GM21723 (cell line): ENCODE measurements at regions not wholly inside any gene's neighbourhood (a gene's known extent, or its start where the extent isn't known, plus 50 kb on each side); places are given as distances from the start of the nearest gene placed in this dataset.

ENCODE experiments used
- ATAC-seq: cut with Tn5 transposase; IDR thresholded peaks from one replicate; pipeline ENCODE4 v1.9.1; 2021; ENCODE audit warnings: mild to moderate bottlenecking, moderate library complexity; ENCODE audit not compliant: unreplicated experiment

DNA sequence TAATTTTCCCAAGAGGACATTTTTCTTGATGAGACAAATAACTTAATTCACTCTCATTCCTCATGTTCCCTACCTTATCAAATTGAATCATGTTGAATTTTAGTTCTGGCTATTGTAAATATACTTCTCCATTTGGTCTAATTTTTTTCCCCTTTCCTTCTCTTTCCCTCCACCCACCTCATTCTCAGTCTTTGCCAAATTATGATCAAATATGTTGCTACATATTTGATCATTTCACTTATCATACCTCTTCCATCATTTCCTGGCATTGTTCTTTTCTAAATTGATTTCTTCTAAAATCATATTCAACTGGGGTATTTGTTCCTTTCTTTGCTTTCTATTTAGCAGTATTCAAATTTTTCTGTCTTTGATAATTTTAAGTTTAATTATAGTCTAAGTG is 52.3 kb downstream of the HDGFL1 start:
- ATAC-seq, result no peak

DNA sequence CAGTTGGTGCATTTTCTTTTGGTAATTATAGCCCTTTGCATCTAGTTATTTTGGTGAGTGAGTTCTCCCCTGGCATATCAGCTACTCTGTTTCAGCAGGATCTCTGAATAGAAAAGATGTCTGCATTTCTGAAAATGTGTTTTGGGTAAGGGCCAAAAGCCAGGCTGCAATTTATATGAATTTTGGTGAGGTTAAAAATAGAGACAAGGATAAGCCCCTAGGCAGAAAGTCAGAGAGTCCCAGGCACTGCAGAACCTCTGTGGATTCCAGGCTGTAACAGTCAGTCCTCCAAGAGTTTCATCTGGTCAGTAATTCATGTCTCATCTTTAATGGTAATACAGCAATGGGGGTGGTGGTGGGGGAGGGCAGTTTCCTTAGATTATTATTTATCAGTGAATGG is 53.0 kb downstream of the HDGFL1 start:
- no peak for ATAC-seq

- ATAC-seq, result no peak
Measured at GRCh38 chr6:22622813-22623212, 53.4 kb downstream of the HDGFL1 start.

DNA sequence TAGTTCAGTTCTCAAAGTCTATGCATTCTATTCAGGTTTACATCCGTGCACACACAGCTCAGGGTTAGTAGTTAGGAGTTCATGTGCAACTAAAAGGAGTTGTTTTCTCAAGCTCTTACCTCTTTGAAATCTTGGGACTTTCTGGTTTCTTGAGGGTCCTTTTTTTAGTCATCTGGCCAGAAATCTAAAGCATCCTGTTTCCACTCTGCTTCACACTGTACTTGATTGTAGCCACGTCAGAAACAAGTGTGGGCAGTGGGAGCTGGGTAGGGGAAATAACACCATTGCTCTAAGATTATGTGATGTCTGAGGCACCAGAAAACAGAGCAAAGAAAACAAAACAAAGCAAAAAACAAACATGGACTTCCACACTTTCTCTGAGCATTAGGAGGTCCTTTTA is 58.3 kb downstream of the HDGFL1 start:
- ATAC-seq, result no peak

GRCh38 chr6:22631091-22631490 is 61.7 kb downstream of the HDGFL1 start:
- no peak for ATAC-seq

GRCh38 chr6:22632581-22633145 is 63.3 kb downstream of the HDGFL1 start:
- no peak for ATAC-seq

DNA sequence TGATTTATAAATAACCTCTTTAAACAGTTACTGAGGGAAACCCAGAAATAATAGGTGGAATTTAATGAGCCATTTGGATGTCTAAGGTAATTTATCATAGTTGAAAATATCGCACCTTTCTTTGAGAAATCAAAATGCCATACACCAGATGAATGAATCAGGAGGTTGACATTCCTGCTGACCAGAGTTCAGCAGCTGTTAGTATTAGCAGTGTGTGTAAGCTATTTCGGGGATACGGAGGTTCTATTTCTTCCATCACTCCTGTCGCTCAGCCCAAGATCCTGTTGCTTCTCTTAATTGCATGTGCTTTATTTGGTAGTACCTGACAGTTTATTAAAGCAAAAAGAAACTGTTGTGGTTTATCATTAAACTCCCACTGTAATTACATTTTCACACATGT is 67.1 kb downstream of the HDGFL1 start:
- ATAC-seq, result no peak

GRCh38 chr6:22637782-22638181 is 68.4 kb downstream of the HDGFL1 start:
- no peak for ATAC-seq

- ATAC-seq, result no peak
Measured at GRCh38 chr6:22638320-22638719, 69.0 kb downstream of the HDGFL1 start.

DNA sequence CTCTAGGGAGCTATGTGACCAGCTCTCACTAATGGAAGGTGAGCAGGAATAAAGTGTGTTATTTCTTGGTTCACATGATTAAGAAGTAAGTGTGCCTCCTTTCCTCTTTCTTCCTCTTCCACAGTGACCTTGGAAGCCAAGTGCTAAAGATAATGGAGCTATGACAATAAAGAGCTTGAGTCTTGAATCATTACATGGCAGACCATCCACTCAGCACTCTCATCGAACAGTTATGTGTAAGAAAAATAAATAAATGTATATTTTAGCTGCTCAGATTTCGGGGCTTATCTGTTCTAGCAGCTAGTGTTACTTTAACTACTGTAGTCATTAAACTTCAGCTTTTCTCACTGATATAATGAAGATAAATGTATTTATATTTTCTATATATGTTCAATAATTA is 72.9 kb downstream of the HDGFL1 start:
- no peak for ATAC-seq

DNA sequence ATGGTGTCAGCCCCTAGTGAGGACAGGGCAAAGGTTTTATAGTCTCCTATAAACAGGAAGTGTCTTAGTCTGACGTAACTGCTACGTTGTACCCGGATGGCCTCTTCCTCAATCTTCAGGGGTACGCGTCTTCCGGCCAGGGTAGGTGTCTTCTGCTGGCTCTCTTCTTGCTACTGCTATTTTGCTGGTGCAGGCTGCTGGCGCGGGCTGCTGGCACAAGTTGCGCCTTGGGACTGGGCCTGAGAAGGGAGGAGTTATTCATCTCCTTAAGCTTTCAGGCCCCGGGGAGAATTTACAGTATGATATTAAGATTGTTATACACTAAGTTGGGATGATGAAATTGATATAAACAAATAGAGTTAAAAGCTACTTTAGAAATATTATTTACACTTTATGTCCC is 74.4 kb downstream of the HDGFL1 start:
- no peak for ATAC-seq

GRCh38 chr6:22647719-22648118 is 78.4 kb downstream of the HDGFL1 start:
- no peak for ATAC-seq

GRCh38 chr6:22651731-22652130 is 82.4 kb downstream of the HDGFL1 start:
- ATAC-seq, result no peak

- no peak for ATAC-seq
Measured at GRCh38 chr6:22653980-22654610, 84.7 kb downstream of the HDGFL1 start.

GRCh38 chr6:22656706-22657351 is 87.5 kb downstream of the HDGFL1 start:
- no peak for ATAC-seq

DNA sequence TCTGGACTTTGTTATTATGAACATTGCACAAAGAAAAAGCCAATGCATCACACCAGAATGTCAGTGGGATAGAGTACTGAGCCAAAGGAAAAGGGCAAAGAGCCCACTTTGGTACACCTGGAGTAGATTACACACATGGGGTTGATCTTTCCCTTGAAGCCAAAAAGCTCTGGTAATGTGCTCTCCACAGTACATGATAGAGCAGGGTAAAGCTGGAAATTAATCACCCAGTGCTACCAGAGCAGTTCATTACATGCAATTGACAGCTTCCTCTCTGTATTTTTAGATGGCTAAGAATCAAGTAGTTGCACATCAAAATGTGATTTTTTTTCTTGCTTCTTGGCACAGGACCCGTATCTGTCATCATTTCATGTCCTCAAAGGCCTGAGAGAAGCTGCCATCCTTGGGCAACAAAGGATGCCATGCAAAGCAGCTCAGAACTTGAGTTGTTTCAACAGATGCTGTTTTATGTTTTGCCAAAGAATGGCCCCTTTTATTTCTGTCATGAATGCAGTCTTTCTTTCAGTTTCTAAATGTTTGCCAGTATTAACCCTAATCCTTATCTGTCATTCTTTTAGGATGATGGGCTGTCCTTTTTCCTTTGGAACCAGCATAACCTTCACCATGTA is 88.1 kb downstream of the HDGFL1 start:
- ATAC-seq, result no peak

- ATAC-seq, result no peak
Measured at GRCh38 chr6:22658183-22658582, 88.8 kb downstream of the HDGFL1 start.

DNA sequence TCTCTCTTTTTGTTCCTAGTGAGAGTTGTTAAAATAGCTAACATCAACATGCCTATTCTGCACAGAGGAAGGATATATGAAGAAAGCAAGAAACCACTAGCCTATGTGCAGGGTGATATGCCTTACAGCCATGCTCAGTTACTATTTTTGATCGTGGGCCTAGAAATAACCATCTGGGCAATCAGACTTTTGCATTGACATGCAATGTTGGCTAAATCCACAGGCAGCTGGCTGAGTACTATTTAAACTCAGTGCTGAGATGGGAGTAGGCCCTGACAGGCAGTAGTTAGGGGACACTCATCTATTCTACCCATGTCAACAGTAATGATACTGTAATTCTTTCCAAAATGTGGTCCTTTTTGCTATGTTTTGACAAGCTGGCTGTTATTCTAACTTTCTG is 89.6 kb downstream of the HDGFL1 start:
- ATAC-seq, result no peak

DNA sequence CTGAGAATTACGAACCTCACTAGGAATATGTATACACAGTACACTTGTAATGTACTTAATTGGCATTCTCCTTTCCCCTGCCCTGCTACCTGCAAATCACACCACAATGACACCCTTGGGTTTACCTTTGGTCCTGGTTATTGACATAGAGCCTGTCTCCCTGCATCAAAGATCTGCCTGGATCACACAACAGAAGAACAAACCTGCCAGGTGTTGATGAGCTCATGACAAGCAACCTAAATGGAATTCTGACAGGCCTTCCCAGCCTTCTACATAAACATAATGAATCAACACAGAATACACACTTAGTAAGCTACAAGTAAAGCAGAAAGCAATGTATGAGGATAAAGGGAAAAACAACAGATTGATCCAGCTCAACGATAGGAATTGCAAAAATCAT is 95.6 kb downstream of the HDGFL1 start:
- no peak for ATAC-seq

- no peak for ATAC-seq
Measured at GRCh38 chr6:22666021-22666420, 96.7 kb downstream of the HDGFL1 start.

GRCh38 chr6:22666586-22666985 is 97.2 kb downstream of the HDGFL1 start:
- ATAC-seq, result no peak

GRCh38 chr6:22667855-22668254 is 98.5 kb downstream of the HDGFL1 start:
- no peak for ATAC-seq
